HCT116 (cell line): ENCODE measurements at regions not wholly inside any gene's neighbourhood (a gene's known extent, or its start where the extent isn't known, plus 50 kb on each side); places are given as distances from the start of the nearest gene placed in this dataset.

ENCODE experiments used
- ATAC-seq: fragments of 200-7000 bp; cut with Tn5 transposase; 2 replicates; pipeline ENCODE4 v1.9.1; 2020; ENCODE audit warnings: mild to moderate bottlenecking, moderate library complexity
- BruUV-seq: library from RNA; stranded (reverse); fragments of 400-500 nt; replicated peaks from 2 replicates; lab custom pipeline; 2021; lab: Mats Ljungman, UMichigan
- CTCF ChIA-PET: fragments of 300-600 bp; sonication (Branson Sonifier 250); formaldehyde crosslinking; loops from one replicate; lab custom pipeline; 2021; ENCODE audit warnings: antibody characterized with exemption; lab: Charles Lee
- POLR2A ChIA-PET: fragments of 300-600, 350-600 bp; sonication (Branson Sonifier 250); formaldehyde crosslinking; loops from one replicate; lab custom pipeline; 2021; ENCODE audit warnings: antibody characterized with exemption; lab: Charles Lee
- RAD21 ChIA-PET, 2 experiments: fragments of 300-600 bp; sonication (Branson Sonifier 250); formaldehyde crosslinking; loops; one replicate each; lab custom pipeline; 2023; ENCODE audit warnings: low total read pairs in 2 of 2; ENCODE audit not compliant: uncharacterized antibody in 2 of 2, unreplicated experiment in 2 of 2, low non-redundant PET in 1 of 2; lab: Charles Lee
- DNase-seq: peaks from one replicate; pipeline ENCODE4 v3.0.0-alpha.2; 2010; ENCODE audit warnings: low read depth, low spot score
- H2AFZ ChIP-seq: fragments of 200-600 bp; shearing (Covaris generic), sonication (generic); 2 replicates; pipeline ENCODE4 v1.6.1; 2017; ENCODE audit warnings: low read depth, mixed run types, mixed read lengths, antibody characterized with exemption, low read length; ENCODE audit not compliant: poor library complexity, severe bottlenecking
- H3K27ac ChIP-seq: 2 replicates; pipeline ENCODE4 v1.5.1; 2012; ENCODE audit warnings: low read depth, low read length
- H3K27me3 ChIP-seq: fragments of 200-600 bp; sonication (generic); 2 replicates; pipeline ENCODE4 v1.6.1; 2016; ENCODE audit warnings: mixed run types, low read length, mixed read lengths; ENCODE audit not compliant: insufficient read depth
- H3K36me3 ChIP-seq, 2 experiments: fragments of 200-500 bp in 1 of 2; fragments of 200-600 bp in 1 of 2; sonication (Bioruptor generic) in 1 of 2; sonication (generic) in 1 of 2; 2 replicates each; pipeline versions ENCODE4 v1.5.1 to v1.6.1; 2014 to 2016; ENCODE audit warnings: low read length in 2 of 2, inconsistent platforms in 1 of 2, mixed read lengths in 1 of 2, mixed run types in 1 of 2; ENCODE audit not compliant: insufficient read depth in 2 of 2, control insufficient read depth in 1 of 2
- H3K4me1 ChIP-seq, 2 experiments: fragments of 200-600 bp in 1 of 2; sonication (generic) in 1 of 2; 2 replicates each; pipeline versions ENCODE4 v1.5.1 to v1.6.1; 2012 to 2017; ENCODE audit warnings: low read length in 2 of 2, inconsistent platforms in 1 of 2, mild to moderate bottlenecking in 1 of 2, mixed read lengths in 1 of 2, mixed run types in 1 of 2, moderate library complexity in 1 of 2; ENCODE audit not compliant: insufficient read depth in 2 of 2, control insufficient read depth in 1 of 2
- H3K4me2 ChIP-seq: fragments of 200-600 bp; sonication (generic); 2 replicates; pipeline ENCODE4 v1.6.1; 2017; ENCODE audit warnings: mixed run types, low read length, mixed read lengths
- H3K4me3 ChIP-seq, 2 experiments: fragments of 200-600 bp in 1 of 2; sonication (generic) in 1 of 2; replicated peaks in 1 of 2; 2 replicates each; pipeline ENCODE4 v1.5.1; 2011 to 2016; ENCODE audit warnings: low read length in 2 of 2, control low read depth in 1 of 2, low read depth in 1 of 2, mild to moderate bottlenecking in 1 of 2, mixed read lengths in 1 of 2, mixed run types in 1 of 2
- H3K79me2 ChIP-seq: fragments of 200-600 bp; sonication (generic); 2 replicates; pipeline ENCODE4 v1.6.1; 2017; ENCODE audit warnings: mild to moderate bottlenecking, mixed run types, low read length, moderate library complexity, mixed read lengths; ENCODE audit not compliant: insufficient read depth
- H3K9ac ChIP-seq: fragments of 200-600 bp; sonication (generic); 2 replicates; pipeline ENCODE4 v1.6.1; 2016; ENCODE audit warnings: low read length, mixed read lengths
- H3K9me2 ChIP-seq: fragments of 200-600 bp; sonication (generic), shearing (Covaris generic); 2 replicates; pipeline ENCODE4 v1.6.1; 2017; ENCODE audit warnings: mixed run types, mild to moderate bottlenecking, moderate library complexity; ENCODE audit not compliant: insufficient read depth
- H3K9me3 ChIP-seq, 2 experiments: fragments of 200-500 bp in 1 of 2; fragments of 200-600 bp in 1 of 2; sonication (Bioruptor generic) in 1 of 2; sonication (generic) in 1 of 2; 2 replicates each; pipeline ENCODE4 v1.6.1; 2014 to 2017; ENCODE audit warnings: low read length in 2 of 2, mixed read lengths in 2 of 2, inconsistent platforms in 1 of 2, low read depth in 1 of 2, mild to moderate bottlenecking in 1 of 2, mixed run types in 1 of 2, moderate library complexity in 1 of 2; ENCODE audit not compliant: control insufficient read depth in 1 of 2, insufficient read depth in 1 of 2
- H4K20me1 ChIP-seq: fragments of 200-600 bp; sonication (generic), shearing (Covaris generic); 2 replicates; pipeline ENCODE4 v1.6.1; 2017; ENCODE audit warnings: mixed run types, mild to moderate bottlenecking, moderate library complexity; ENCODE audit not compliant: insufficient read depth
- EGR1 ChIP-seq: IDR thresholded peaks from 2 replicates; pipeline ENCODE4 v1.6.1; 2012; ENCODE audit warnings: low read depth
- POLR2A ChIP-seq: IDR thresholded peaks from 2 replicates; pipeline ENCODE4 v1.7.0; 2011; ENCODE audit warnings: borderline replicate concordance; ENCODE audit not compliant: insufficient read depth, insufficient read length; ENCODE audit errors: extremely low read depth
- POLR2AphosphoS5 ChIP-seq: IDR thresholded peaks from 2 replicates; pipeline ENCODE4 v1.6.1; 2011; ENCODE audit warnings: mild to moderate bottlenecking, low read depth, low read length, moderate library complexity
- SIN3A ChIP-seq: IDR thresholded peaks from 2 replicates; pipeline ENCODE4 v1.6.1; 2012; ENCODE audit warnings: low read depth
- SP1 ChIP-seq: IDR thresholded peaks from 2 replicates; pipeline ENCODE4 v1.6.1; 2012; ENCODE audit warnings: low read depth
- SRF ChIP-seq: IDR thresholded peaks from 2 replicates; pipeline ENCODE4 v1.6.1; 2012; ENCODE audit warnings: low read depth
- YY1 ChIP-seq: IDR thresholded peaks from 2 replicates; pipeline ENCODE4 v1.6.1; 2011; ENCODE audit warnings: low read length, low read depth, moderate library complexity, mild to moderate bottlenecking; ENCODE audit not compliant: insufficient replicate concordance; ENCODE audit errors: extremely low read depth
- ZFX ChIP-seq: fragments of 450-650 bp; IDR thresholded peaks from 2 replicates; pipeline ENCODE4 v1.6.1; 2017
- intact Hi-C: fragments of 100-400 bp; cut with micrococcal nuclease; formaldehyde crosslinking; loops from 2 replicates; pipeline ENCODE4 v1.10.0; 2022
- TF ChIP-seq, protein P1 (sequence below), 3 experiments: fragments of 200-600 bp in 1 of 3; sonication (generic) in 1 of 3; IDR thresholded peaks in 2 of 3; conservative IDR thresholded peaks in 1 of 3; 2 replicates each; pipeline ENCODE4 v1.5.1; 2012 to 2017; ENCODE audit warnings: low read depth in 2 of 3, low read length in 2 of 3, antibody characterized with exemption in 1 of 3, borderline replicate concordance in 1 of 3, control low read depth in 1 of 3, mild to moderate bottlenecking in 1 of 3, mixed read lengths in 1 of 3, mixed run types in 1 of 3, moderate library complexity in 1 of 3; ENCODE audit not compliant: insufficient read depth in 1 of 3
- TF ChIP-seq, protein P2 (sequence below): IDR thresholded peaks from 2 replicates; pipeline ENCODE4 v1.6.1; 2012
- TF ChIP-seq, protein P3 (sequence below): IDR thresholded peaks from 2 replicates; pipeline ENCODE4 v1.6.1; 2012; ENCODE audit warnings: low read depth
- TF ChIP-seq, protein P4 (sequence below): IDR thresholded peaks from 2 replicates; pipeline ENCODE4 v1.6.1; 2012

DNA sequence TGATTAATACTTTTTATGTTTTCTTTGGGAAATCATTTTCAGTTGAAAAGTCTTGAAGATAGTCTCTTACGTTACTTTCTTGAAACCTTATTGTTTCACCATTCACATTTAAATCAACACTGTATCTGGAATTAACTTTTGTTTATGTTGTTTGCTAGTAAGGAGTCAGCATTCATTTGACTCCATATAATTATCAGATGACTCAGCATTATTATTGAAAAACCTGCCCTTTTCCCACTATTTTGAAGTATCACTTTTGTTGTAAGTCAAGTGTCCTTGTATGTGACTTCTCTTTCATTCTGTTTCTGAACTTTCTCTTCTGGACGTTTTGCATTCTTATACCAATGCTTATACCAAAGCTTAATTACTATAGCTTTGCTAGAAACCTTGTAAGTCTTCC lies 186.1 kb upstream of the KLF12 start:
- ATAC-seq: no peak
- DNase-seq: no peak
- RAD21 ChIA-PET: no interaction called here
- POLR2A ChIA-PET: no interaction called here
- no peaks in the 10 kb centered on the region for H3K9me3 ChIP-seq
- H3K9me2 ChIP-seq: no peaks in the 10 kb centered on the region
- TF ChIP-seq, protein P1, sequence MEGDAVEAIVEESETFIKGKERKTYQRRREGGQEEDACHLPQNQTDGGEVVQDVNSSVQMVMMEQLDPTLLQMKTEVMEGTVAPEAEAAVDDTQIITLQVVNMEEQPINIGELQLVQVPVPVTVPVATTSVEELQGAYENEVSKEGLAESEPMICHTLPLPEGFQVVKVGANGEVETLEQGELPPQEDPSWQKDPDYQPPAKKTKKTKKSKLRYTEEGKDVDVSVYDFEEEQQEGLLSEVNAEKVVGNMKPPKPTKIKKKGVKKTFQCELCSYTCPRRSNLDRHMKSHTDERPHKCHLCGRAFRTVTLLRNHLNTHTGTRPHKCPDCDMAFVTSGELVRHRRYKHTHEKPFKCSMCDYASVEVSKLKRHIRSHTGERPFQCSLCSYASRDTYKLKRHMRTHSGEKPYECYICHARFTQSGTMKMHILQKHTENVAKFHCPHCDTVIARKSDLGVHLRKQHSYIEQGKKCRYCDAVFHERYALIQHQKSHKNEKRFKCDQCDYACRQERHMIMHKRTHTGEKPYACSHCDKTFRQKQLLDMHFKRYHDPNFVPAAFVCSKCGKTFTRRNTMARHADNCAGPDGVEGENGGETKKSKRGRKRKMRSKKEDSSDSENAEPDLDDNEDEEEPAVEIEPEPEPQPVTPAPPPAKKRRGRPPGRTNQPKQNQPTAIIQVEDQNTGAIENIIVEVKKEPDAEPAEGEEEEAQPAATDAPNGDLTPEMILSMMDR (IDR thresholded peaks at IDR 0.05 in 2 of 3, conservative IDR thresholded peaks at IDR 0.05 in 1 of 3; ENCODE audit: borderline replicate concordance in 1 of 3, insufficient read depth in 1 of 3, low read depth in 2 of 3, low read length in 2 of 3): no peak
- TF ChIP-seq YY1: no peak
- TF ChIP-seq, protein P2, sequence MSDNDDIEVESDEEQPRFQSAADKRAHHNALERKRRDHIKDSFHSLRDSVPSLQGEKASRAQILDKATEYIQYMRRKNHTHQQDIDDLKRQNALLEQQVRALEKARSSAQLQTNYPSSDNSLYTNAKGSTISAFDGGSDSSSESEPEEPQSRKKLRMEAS: no peak
- no peak for TF ChIP-seq SRF
- no peak for TF ChIP-seq EGR1
- no peak for TF ChIP-seq SIN3A
- no peak for TF ChIP-seq POLR2AphosphoS5
- TF ChIP-seq ZFX: no peak
- TF ChIP-seq, protein P3, sequence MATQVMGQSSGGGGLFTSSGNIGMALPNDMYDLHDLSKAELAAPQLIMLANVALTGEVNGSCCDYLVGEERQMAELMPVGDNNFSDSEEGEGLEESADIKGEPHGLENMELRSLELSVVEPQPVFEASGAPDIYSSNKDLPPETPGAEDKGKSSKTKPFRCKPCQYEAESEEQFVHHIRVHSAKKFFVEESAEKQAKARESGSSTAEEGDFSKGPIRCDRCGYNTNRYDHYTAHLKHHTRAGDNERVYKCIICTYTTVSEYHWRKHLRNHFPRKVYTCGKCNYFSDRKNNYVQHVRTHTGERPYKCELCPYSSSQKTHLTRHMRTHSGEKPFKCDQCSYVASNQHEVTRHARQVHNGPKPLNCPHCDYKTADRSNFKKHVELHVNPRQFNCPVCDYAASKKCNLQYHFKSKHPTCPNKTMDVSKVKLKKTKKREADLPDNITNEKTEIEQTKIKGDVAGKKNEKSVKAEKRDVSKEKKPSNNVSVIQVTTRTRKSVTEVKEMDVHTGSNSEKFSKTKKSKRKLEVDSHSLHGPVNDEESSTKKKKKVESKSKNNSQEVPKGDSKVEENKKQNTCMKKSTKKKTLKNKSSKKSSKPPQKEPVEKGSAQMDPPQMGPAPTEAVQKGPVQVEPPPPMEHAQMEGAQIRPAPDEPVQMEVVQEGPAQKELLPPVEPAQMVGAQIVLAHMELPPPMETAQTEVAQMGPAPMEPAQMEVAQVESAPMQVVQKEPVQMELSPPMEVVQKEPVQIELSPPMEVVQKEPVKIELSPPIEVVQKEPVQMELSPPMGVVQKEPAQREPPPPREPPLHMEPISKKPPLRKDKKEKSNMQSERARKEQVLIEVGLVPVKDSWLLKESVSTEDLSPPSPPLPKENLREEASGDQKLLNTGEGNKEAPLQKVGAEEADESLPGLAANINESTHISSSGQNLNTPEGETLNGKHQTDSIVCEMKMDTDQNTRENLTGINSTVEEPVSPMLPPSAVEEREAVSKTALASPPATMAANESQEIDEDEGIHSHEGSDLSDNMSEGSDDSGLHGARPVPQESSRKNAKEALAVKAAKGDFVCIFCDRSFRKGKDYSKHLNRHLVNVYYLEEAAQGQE: no peak
- TF ChIP-seq SP1: no peak
- TF ChIP-seq POLR2A: no peak
- TF ChIP-seq, protein P4, sequence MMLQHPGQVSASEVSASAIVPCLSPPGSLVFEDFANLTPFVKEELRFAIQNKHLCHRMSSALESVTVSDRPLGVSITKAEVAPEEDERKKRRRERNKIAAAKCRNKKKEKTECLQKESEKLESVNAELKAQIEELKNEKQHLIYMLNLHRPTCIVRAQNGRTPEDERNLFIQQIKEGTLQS: no peak
- no TSS peak for BruUV-seq
- no peak overlapping the region for H3K9ac ChIP-seq
- CTCF ChIA-PET: no interaction called here
- intact Hi-C loops: no loop called here
- H3K79me2 ChIP-seq: no peaks in the 10 kb centered on the region
- no peaks in the 10 kb centered on the region for H3K4me1 ChIP-seq
- H4K20me1 ChIP-seq: no peaks in the 10 kb centered on the region
- no peak overlapping the region for H3K4me3 ChIP-seq
- H3K27me3 ChIP-seq: no peaks in the 10 kb centered on the region
- no peaks in the 10 kb centered on the region for H3K36me3 ChIP-seq
- no peak overlapping the region for H3K27ac ChIP-seq
- H2AFZ ChIP-seq: no peak overlapping the region
- H3K4me2 ChIP-seq: no peak overlapping the region
